NCI-H345 treated with DMSO at 0.1 percent for 48 hours (cell line): ENCODE measurements at regions not wholly inside any gene's neighbourhood (a gene's known extent, or its start where the extent isn't known, plus 50 kb on each side); places are given as distances from the start of the nearest gene placed in this dataset.
"Not testable (repeated sequence)": the region's sequence is repeated elsewhere in the genome, so short reads cannot be mapped to it uniquely, and the experiment has no call there.

ENCODE experiments used
- DNase-seq: peaks from one replicate; lab custom pipeline; 2025; ENCODE audit not compliant: unreplicated experiment; lab: John Stamatoyannopoulos, UW

DNA sequence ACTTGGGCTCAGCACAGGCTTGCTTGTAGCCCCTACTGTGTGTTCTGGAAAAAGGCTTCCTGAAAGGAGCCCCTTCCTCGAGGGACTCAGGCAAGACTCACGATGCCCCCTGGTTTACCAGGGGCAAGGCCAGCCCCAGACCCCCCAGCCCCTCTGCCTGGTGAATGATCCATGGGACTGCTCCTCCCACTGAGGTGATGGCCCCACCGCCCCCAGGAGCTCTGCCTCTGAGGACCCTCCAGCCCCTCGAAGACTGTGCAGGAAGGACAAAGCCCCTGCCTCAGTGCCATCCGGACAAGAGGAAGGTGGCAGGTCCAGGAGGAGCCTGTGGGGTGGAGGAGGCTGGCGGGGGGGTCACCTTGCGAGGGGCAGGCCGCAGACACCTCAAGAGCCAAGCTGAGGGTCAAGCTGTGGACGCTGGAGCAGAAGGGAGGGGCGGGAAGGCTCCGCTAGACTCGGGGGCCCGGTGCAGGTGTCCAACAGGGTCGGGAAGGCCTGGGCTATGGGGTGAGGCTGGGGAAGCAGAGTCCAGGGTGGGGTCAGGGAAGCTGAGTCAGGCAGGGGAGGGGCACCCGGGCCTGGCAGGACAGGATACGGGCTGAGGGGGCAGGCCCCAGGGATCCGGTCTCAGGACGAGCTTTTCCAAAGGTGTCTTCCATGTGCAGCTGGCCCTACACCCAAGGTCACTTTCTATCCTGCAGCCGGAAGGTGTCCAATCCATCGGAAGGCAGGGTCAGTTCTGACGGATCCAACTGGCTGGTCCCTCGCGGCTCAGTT, 64.9 kb upstream of the LRPAP1 start:
- DNase-seq, result not testable (repeated sequence)

DNA sequence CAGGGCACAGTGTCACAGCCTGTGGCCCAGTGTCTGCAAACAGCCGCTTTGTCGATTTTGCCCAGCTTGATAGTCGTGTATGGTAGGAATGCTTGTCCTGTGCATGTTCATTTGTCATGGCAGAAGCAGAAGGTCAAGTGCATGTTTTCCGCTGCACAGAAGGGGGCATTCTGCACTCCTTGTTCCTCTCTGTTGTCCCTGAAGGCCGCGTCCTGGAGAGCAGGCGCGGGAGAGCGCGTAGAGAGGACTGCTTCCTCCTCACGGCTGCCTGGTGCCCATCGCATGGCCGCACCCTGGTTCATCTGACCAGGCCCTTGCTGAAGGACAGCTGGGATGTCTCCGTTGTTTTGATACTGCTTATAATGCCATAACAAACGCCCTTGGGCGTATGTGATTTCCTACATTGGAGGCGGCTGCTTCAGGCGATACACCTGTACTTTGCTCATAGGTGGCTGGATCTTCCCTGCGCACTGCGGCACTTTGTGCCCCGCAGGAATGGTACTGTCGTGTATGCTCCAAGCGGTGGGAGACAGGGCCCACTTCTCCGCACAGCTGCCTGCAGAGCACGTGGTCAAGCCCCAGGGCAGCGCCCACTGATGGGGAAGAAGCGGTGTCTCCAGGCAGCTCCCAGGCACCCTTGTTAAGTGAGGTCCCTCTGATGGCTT, 63.5 kb upstream of the LRPAP1 start:
- DNase-seq, result not testable (repeated sequence)

DNA sequence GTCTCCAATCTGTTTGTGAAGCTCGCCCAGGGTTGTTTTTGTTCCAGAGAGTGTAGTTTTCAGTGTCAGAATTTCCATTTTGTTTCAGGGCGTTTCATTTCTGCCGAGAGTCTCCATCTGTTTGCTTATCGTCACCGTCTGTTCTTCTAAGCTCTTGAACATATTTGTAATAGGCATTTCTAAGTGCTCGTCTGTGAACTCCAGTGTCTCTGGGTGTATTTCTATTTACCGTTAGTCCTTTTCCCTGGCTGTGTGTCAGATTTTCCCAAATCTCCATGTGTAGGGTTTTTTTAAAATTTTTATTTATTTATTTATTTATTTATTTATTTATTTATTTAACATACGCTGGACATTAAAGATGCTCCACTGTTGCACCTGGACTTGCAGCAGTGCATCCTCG, 62.5 kb upstream of the LRPAP1 start:
- DNase-seq, result not testable (repeated sequence)

DNA sequence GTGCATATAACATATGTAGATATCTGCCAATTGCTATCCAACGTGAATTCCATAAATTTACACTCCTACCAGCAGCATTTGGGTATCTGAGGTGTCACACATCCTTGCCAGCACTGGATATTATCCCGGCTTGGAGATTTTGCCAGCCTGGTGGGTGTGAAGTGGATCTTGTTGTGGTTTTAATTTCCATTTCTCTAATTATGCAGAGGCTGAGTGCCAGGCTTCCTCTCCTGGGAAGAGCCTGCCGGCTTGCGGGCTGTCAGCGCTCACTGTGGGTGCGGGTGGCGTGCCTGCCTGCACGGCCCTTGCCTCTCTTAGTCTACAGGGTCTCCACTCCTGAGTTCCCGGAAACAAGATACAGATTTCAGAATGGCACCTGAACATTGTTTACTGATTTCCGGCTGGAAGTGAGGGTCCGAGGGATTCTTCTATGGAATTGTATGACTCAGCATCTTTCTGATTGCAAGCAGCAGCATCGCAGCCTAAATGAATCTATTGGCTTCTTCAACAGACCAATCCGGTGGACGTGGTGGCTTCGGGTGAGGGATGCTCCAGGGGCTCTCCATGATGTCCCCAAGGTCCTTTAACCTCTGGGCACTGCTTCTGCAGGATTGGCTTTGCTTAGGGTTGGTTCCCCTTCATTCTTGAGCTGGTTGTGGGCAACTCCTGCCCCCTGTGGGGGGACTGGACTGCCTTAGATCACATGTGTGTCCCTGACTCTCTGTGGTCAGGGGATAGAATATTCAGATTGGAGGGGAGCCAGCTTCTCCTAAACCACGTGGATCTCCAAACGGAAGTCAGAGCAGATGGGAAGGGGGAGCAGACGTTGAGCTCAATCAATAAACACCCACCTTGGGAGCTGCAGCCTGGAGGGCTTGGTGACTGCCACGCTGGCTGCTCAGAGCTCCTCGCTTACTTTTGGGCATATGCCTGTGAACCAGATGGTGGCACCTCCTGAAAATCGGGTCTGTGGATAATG, 58.0 kb upstream of the LRPAP1 start:
- not testable (repeated sequence) for DNase-seq

DNA sequence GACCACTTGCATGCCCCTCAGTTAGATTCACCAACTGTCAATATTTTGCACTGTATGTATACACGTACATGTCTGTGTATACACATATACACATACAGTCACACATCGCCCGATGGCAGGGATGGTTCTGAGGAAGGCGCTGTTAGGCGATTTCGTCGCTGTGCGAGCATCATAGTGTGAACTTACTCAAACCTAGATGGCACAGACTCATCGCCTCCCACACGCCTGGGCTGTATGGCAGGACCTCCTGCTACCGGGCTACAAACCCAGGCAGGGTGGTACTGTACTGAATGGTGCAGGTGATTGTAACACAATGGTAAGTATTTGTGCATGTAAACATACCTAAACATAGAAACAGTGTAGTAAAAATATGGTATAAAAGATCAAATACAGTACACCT, 57.2 kb upstream of the LRPAP1 start:
- not testable (repeated sequence) for DNase-seq

DNA sequence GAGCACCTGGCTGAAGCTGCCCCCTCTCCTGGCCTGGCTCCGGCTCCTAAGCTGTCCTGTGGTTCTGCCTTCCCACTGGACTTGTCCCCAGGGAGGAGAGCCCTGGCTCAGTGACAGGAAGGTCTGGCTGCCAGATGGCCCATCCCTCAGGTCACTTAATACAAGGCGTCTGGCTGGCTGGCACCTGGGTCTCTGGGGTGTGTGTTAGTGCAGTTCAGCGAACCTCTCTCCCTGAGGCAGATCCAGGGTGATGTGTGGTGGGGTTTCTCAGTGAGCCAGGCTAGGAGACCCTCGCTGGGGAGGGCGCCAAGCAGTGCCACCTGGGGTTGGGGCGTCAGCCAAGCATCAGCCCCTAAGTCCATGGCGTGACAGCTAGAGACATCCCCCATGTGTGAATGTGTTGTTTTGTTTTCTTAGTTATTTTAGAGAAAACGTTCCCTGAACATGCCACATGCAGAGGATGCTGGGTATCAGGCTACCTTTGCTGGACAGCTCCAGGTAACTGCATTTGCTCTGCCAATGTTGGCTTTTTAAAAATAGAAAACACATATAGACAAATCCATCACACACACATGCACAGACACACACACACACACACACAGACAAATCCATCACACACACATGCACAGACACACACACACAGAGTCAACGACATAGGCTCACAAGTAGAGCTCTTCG, 56.4 kb upstream of the LRPAP1 start:
- DNase-seq, result not testable (repeated sequence)

DNA sequence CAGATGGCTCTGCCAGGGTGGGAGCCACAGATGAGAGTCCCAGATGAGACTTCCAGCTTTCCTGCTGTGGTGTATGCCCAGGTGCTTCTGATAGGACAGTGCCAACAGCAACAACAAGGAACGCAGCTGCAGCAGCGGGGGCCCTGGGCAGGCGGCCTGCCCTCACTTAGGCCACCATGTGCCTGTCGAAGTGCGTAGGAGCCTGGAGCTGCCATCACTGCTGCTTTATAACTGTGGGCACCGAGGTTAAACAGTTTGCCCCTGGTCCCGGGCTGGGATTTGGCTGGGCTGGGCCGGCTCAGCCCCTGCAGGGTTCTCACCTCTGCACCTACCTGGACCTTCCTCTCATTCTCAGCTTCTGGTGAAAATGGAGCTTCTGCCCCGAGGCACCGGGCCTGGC, 54.4 kb upstream of the LRPAP1 start:
- DNase-seq, result not testable (repeated sequence)

DNA sequence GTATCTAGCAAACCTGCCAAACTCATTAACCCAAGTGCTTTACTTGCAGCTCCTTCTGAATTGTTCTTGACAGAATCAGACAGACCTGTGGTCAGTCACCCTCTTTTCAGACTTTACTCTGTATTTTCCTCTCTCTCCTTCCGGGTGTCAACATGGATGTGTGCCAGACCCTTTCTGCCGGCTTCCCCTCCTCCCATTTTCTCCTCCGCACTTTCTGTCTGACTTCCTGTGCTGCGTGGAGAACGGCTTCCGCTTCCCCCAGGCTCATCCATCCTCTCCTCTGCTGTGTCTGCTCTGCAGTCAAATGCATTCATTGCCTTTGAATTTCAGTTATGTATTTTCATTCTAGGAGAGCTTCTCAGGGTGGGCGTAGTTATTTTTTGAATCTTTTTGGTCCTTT, 53.3 kb upstream of the LRPAP1 start:
- DNase-seq, result not testable (repeated sequence)

DNA sequence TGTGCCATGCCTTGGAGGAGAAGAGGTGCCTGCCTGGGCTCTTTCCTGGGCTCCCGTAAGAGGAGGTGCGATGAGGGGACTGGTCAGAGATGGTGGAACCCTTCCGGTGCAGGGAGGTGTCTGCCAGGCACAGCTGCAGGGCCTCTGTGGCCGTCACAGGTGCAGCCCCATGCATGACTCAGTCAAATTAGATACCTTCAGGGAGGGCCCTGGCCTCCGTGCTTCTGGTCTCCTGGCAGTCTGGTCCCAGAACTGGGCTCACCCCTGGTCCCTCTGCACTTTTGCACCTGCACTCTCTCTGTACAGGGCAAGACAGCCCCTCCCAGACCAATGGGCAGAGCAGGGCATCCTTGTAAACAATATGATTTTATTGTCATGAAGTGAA, 49.9 kb upstream of the LRPAP1 start:
- no peak for DNase-seq
